SIG-M5 treated with dmso at 0.1 percent for 504 hours (cell line): ENCODE measurements at regions not wholly inside any gene's neighbourhood (a gene's known extent, or its start where the extent isn't known, plus 50 kb on each side); places are given as distances from the start of the nearest gene placed in this dataset.

Experiments used
- DNase-seq: peaks from one replicate; lab custom pipeline; 2025; ENCODE audit not compliant: unreplicated experiment; lab: John Stamatoyannopoulos, UW

DNA sequence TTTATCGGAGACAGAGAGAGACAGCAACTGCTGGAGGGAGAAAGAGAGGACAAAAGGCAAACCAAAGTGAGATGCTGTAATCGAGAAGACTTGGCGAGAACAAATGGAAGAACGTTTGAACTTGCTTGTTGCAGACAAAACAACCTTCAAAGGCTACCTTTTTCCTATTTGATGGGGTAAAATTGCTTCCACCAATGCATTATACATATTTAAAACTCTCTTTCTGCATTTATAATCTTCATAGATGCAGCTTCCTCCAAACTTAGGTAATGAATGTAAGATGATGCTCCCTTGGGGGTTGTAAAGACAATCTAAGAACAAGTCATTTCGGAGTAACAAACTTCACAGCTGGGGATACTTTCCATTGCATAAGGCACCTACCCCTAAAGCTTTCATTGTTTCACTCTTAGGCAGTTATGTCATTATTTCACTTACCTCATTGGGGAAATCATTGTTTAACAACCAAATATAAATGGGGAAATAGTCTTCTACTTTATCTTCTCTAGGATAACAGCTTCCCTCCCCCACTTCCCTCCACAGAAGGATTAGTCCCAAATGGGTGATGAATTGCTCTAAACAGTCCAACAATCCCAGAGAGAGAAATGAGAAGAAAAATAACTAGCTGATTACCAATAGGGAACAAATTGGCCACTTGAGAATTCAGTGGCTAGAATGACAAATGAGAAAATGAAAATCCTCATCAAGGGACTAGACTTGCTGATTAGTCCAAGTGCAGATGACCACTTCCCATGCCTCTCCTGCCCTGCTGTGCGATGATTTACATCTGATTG lies 269.8 kb upstream of the ADAMTS9 start:
- DNase-seq = no peak

- no peak for DNase-seq
Measured at GRCh38 chr3:64956711-64957325, 269.0 kb upstream of the ADAMTS9 start.

- no peak for DNase-seq
Measured at GRCh38 chr3:64954995-64955636, 267.3 kb upstream of the ADAMTS9 start.

DNA sequence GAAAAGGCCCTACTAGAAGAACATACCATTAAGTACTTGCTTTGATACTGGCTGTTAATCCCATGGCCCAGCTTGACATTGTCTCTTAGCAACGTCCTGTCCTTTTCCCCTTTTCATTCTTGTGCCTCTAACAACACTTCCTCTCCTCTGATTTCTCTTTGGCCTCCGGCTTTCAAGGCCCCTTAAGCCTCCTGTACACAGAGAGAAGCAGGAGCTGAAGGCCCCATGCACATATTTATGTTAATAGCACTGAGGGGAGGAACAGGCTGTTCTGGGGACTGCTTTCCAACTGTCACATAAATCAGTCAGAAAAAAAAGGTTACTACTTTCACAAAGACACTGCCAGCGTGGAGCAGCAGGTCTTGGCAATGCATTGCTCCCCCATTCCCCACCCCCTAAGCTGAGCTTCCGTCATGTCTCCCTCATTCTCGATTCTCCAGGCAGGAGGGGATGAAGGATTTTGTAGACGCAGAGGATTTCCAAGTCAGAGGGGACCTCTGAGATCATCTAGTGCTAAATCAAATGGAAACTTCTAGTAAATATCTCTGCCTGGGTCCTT lies 257.4 kb upstream of the ADAMTS9 start:
- DNase-seq = no peak

DNA sequence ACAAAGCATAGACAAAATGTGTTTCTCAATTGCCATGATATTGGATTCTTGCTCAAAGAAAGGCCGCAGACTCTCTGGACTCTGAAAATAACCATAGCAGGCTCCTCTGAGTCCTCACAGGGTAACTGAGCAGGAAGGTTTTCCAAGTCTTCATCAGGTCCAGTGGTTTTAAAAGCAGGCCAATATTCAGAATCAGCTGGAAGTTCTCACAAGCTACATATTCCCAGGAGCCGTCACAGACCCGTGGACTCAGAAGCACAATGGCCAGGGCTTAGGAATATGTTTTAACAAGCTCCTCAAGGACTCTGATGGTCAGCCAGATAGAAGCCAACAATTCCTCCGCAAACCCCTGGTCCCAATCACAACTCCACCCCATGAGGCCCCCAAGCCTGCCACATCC lies 256.1 kb upstream of the ADAMTS9 start:
- no peak for DNase-seq

- DNase-seq = no peak
Measured at GRCh38 chr3:64940596-64941348, 253.0 kb upstream of the ADAMTS9 start.

- DNase-seq = no peak
Measured at GRCh38 chr3:64939747-64940450, 252.1 kb upstream of the ADAMTS9 start.

DNA sequence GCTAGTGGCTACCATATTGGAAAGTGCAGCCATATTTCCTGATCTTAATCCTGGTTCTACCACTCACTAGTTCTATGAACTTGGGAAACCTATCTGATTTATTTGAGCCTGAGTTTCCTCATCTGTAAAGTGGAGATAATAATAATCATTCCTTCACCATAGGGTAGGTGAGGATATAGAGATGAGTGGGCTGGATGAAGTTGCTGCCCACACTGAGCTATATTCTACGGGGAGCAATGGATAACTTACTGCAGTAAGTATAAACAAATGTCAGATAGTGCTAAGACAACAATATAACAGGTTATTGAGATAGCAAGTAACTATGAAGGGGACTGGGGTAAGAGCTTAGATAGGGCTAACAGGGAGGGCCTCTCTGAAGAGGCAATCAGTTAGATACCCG lies 251.5 kb upstream of the ADAMTS9 start:
- DNase-seq = no peak

DNA sequence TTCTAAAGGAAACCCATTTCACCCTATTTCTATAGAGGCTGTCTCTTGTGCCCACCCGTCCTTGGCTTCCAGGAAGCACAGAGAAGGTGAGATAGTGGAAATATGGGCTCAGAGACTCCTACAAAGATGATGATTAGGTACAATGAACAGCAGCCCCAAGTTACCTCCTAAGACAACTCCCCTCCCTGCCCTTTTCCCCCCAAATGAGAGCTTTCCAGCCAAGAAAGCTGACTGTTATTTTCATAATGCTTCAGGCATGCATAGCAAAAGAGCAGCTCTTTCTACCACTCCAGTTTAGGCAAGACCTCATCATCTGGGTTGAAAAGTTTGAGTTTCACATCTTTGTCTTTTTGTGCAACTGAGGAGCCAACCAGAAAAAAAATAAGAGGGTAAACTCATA lies 248.8 kb upstream of the ADAMTS9 start:
- DNase-seq = no peak

GRCh38 chr3:64935971-64936370 lies 248.2 kb upstream of the ADAMTS9 start:
- no peak for DNase-seq

GRCh38 chr3:64932666-64933342 lies 245.0 kb upstream of the ADAMTS9 start:
- DNase-seq = no peak

DNA sequence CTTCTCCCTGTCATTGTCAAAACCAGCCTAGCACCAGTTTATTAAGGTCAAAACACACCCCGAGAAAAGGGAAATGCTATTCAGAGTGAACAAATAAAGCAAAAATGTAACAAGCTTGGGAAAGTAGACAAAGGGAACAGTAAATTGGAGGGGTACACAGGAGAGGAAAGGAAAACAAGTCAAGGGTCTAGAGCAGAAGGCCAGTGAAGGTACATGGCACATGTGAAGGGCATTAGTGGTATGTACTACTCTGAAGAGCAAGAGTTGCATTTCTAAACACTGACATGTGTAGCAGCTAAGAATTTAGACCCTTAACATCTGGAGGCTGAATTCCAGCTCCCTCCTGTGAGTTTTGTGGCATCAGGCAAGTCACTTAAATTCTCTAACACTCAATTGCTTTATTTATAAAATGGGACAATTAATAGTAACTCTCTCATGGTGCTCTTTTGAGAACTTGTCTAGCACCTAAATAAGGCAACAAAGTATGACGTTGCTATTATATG lies 244.3 kb upstream of the ADAMTS9 start:
- no peak for DNase-seq

GRCh38 chr3:64930891-64931290 lies 243.1 kb upstream of the ADAMTS9 start:
- no peak for DNase-seq

DNA sequence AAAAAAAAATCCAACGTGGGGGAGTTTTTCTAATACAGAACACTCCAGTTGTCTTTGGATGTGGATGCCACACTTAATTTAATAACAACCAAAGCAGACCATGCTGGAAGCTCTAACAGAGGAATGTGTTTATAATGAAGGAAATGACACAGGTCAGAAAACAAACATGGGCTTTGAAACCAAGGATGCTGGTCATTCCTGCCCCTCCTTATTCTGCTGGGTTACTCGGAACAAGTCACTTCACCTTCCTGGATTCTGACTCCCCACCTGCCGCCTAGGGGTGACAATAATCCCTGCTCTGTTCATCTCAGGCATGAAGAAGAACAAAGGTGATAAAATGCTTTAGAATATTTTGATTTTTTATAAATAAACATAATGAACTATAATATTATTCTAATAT lies 240.9 kb upstream of the ADAMTS9 start:
- no peak for DNase-seq

DNA sequence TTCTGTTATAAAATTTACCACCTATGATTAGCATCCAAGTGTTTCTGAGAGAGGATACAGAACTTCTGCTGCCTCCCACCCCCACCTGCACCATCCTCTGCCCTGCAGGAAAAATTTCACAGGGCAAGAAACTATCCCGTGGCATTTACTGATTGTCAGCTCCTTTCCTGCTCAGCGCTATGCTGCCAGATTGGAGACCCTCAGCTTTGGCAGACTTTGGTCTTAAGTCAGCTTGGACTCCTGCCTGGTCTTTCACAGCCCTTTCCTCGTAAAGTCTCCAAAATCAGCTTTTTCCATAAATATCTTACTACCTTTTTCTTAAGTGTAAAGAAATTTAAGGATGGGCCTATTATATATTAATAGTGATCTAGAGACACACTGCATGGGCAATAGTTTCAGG lies 239.9 kb upstream of the ADAMTS9 start:
- no peak for DNase-seq

DNA sequence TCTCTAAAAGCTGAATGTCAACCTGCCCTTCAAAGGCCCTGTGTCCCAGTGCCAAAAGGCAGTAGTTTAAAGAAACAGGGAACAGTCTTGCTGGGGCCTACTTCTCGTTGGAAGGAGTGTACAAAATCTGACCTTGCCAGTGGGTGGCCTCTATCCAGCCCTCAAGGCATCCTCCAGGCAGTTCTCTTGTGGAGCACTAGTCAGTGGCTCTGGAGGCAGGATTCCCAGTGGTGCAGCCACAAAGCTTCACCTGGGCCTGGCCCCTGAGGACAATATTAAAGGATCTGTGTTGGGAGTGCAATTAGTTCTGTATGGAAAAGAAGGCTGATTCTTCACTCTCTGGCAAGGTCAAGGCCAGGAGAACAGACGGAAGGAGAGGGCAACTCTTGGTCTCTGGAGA lies 237.8 kb upstream of the ADAMTS9 start:
- no peak for DNase-seq

GRCh38 chr3:64924961-64925360 lies 237.2 kb upstream of the ADAMTS9 start:
- DNase-seq = no peak

DNA sequence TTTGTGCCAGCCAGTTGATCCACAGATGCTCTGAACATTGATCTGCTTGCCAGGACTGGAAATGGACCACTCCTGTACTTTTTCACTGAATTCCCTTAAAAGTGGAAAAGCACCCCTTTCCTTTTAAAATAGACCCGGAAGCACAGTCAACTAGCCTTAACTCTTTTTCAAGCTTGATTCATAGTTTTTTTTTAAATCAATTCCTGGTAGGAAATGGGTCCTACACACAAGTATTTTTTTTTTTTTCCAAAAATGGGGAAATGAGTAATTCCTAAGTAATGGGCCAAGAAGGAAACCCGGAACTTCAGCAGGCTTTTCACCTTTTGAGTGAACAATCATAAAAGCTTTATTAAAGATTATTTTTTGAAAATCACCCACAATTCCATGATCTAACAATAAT lies 234.4 kb upstream of the ADAMTS9 start:
- DNase-seq = no peak

GRCh38 chr3:64921281-64922065 lies 233.7 kb upstream of the ADAMTS9 start:
- no peak for DNase-seq
